HL-60 (cell line): ENCODE measurements at regions not wholly inside any gene's neighbourhood (a gene's known extent, or its start where the extent isn't known, plus 50 kb on each side); places are given as distances from the start of the nearest gene placed in this dataset.

Source experiments
- DNase-seq, 2 experiments: peaks; one replicate each; pipeline ENCODE4 v3.0.0-alpha.2; 2010 to 2020; ENCODE audit warnings: low read depth in 1 of 2, low spot score in 1 of 2
- H3K27ac ChIP-seq: fragments of 250-450 bp; sonication (Bioruptor Pico); replicated peaks from 2 replicates; pipeline ENCODE4 v1.5.1; 2020; ENCODE audit warnings: mild to moderate bottlenecking, moderate library complexity
- H3K27me3 ChIP-seq: fragments of 250-450 bp; sonication (Bioruptor Pico); 2 replicates; pipeline ENCODE4 v1.5.1; 2021; ENCODE audit warnings: mild to moderate bottlenecking, moderate library complexity; ENCODE audit not compliant: insufficient read depth, poor library complexity, severe bottlenecking
- H3K4me3 ChIP-seq: replicated peaks from 2 replicates; pipeline ENCODE4 v1.5.1; 2011; ENCODE audit warnings: mild to moderate bottlenecking, control low read depth, low read length; ENCODE audit not compliant: insufficient read depth
- GABPA ChIP-seq: IDR thresholded peaks from 2 replicates; pipeline ENCODE4 v1.6.1; 2012; ENCODE audit warnings: low read depth
- POLR2AphosphoS5 ChIP-seq: IDR thresholded peaks from 2 replicates; pipeline ENCODE4 v1.6.1; 2012; ENCODE audit warnings: low read depth
- SPI1 ChIP-seq: IDR thresholded peaks from 2 replicates; pipeline ENCODE4 v1.6.1; 2012; ENCODE audit warnings: low read depth, mild to moderate bottlenecking, borderline replicate concordance
- TF ChIP-seq, protein P1 (sequence below): IDR thresholded peaks from one replicate; pipeline ENCODE4 v1.5.1; 2011; ENCODE audit warnings: low read length, control low read depth, inconsistent platforms; ENCODE audit not compliant: insufficient read depth
- TF ChIP-seq, protein P2 (sequence below): IDR thresholded peaks from 2 replicates; pipeline ENCODE4 v1.6.1; 2012; ENCODE audit warnings: low read depth; ENCODE audit not compliant: insufficient replicate concordance

GRCh38 chr3:144643771-144644198 is 672.2 kb downstream of the DIPK2A start:
- H3K27ac ChIP-seq, result no peak overlapping the region
- no peak for DNase-seq
- H3K27me3 ChIP-seq, result no peaks in the 10 kb centered on the region
- no peak overlapping the region for H3K4me3 ChIP-seq
- no peak for TF ChIP-seq SPI1
- TF ChIP-seq GABPA, result no peak
- TF ChIP-seq, protein P1, sequence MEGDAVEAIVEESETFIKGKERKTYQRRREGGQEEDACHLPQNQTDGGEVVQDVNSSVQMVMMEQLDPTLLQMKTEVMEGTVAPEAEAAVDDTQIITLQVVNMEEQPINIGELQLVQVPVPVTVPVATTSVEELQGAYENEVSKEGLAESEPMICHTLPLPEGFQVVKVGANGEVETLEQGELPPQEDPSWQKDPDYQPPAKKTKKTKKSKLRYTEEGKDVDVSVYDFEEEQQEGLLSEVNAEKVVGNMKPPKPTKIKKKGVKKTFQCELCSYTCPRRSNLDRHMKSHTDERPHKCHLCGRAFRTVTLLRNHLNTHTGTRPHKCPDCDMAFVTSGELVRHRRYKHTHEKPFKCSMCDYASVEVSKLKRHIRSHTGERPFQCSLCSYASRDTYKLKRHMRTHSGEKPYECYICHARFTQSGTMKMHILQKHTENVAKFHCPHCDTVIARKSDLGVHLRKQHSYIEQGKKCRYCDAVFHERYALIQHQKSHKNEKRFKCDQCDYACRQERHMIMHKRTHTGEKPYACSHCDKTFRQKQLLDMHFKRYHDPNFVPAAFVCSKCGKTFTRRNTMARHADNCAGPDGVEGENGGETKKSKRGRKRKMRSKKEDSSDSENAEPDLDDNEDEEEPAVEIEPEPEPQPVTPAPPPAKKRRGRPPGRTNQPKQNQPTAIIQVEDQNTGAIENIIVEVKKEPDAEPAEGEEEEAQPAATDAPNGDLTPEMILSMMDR, result no peak
- TF ChIP-seq POLR2AphosphoS5, result no peak
- TF ChIP-seq, protein P2, sequence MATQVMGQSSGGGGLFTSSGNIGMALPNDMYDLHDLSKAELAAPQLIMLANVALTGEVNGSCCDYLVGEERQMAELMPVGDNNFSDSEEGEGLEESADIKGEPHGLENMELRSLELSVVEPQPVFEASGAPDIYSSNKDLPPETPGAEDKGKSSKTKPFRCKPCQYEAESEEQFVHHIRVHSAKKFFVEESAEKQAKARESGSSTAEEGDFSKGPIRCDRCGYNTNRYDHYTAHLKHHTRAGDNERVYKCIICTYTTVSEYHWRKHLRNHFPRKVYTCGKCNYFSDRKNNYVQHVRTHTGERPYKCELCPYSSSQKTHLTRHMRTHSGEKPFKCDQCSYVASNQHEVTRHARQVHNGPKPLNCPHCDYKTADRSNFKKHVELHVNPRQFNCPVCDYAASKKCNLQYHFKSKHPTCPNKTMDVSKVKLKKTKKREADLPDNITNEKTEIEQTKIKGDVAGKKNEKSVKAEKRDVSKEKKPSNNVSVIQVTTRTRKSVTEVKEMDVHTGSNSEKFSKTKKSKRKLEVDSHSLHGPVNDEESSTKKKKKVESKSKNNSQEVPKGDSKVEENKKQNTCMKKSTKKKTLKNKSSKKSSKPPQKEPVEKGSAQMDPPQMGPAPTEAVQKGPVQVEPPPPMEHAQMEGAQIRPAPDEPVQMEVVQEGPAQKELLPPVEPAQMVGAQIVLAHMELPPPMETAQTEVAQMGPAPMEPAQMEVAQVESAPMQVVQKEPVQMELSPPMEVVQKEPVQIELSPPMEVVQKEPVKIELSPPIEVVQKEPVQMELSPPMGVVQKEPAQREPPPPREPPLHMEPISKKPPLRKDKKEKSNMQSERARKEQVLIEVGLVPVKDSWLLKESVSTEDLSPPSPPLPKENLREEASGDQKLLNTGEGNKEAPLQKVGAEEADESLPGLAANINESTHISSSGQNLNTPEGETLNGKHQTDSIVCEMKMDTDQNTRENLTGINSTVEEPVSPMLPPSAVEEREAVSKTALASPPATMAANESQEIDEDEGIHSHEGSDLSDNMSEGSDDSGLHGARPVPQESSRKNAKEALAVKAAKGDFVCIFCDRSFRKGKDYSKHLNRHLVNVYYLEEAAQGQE, result no peak

- DNase-seq, result no peak
- no peak overlapping the region for H3K4me3 ChIP-seq
- TF ChIP-seq GABPA, result no peak
- TF ChIP-seq, protein P2, result no peak
- no peak for TF ChIP-seq POLR2AphosphoS5
- no peak for TF ChIP-seq SPI1
- TF ChIP-seq, protein P1, result no peak
- no peaks in the 10 kb centered on the region for H3K27me3 ChIP-seq
- no peak overlapping the region for H3K27ac ChIP-seq
These were observed 673.7 kb downstream of the DIPK2A start for GRCh38 chr3:144645300-144645699.

DNA sequence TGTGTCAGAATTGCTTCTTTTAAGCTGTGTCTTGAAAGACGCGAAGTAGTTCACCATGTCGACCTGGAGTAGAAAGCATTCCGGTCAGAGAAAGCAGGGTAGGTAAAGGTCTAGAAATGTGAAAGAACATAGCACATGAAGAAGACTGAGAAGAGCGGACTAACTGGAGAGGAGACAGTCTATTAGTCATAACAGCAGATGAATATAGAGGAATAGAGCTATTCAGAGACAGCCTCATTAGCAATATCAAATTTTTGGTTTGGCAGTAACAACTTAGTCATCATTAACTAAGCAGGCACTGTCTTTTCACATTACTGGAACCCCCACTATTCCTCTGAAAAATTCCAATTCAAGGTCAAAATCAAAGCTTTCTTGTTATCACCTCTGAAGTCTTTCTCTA is 678.8 kb downstream of the DIPK2A start:
- TF ChIP-seq, protein P1, result no peak
- TF ChIP-seq GABPA (no peak), POLR2AphosphoS5 (no peak), SPI1 (no peak)
- TF ChIP-seq, protein P2, result no peak
- no peak overlapping the region for H3K4me3 ChIP-seq
- no peak for DNase-seq
- no peak overlapping the region for H3K27ac ChIP-seq
- no peaks in the 10 kb centered on the region for H3K27me3 ChIP-seq
